ENCODE measurements at regions not wholly inside any gene's neighbourhood (a gene's known extent, or its start where the extent isn't known, plus 50 kb on each side); places are given as distances from the start of the nearest gene placed in this dataset.

GRCh38 chr6:163951326-163951725 lies 536.8 kb downstream of the QKI start:
- no peak for DNase-seq (ENCODE audit: low read depth)

GRCh38 chr6:163950159-163950558 lies 535.6 kb downstream of the QKI start:
- DNase-seq (ENCODE audit: low read depth) = no peak

- DNase-seq (ENCODE audit: low read depth) = no peak
Observed at GRCh38 chr6:163949431-163949830, 534.9 kb downstream of the QKI start.

- DNase-seq (ENCODE audit: low read depth) = no peak
Observed at GRCh38 chr6:163948250-163948649, 533.7 kb downstream of the QKI start.

GRCh38 chr6:163947276-163947675 lies 532.8 kb downstream of the QKI start:
- no peak for DNase-seq (ENCODE audit: low read depth)

GRCh38 chr6:163946437-163946836 lies 531.9 kb downstream of the QKI start:
- DNase-seq (ENCODE audit: low read depth) = no peak

- no peak for DNase-seq (ENCODE audit: low read depth)
Observed at GRCh38 chr6:163945808-163946207, 531.3 kb downstream of the QKI start.

- no peak for DNase-seq (ENCODE audit: low read depth)
Observed at GRCh38 chr6:163944897-163945296, 530.4 kb downstream of the QKI start.

- DNase-seq (ENCODE audit: low read depth) = no peak
Observed at GRCh38 chr6:163943607-163944385, 529.3 kb downstream of the QKI start.

GRCh38 chr6:163942790-163943189 lies 528.3 kb downstream of the QKI start:
- DNase-seq (ENCODE audit: low read depth) = no peak

- DNase-seq (ENCODE audit: low read depth) = no peak
Observed at GRCh38 chr6:163941624-163941976, 527.1 kb downstream of the QKI start.

GRCh38 chr6:163940705-163941623 lies 526.4 kb downstream of the QKI start:
- no peak for DNase-seq (ENCODE audit: low read depth)

GRCh38 chr6:163937071-163937470 lies 522.6 kb downstream of the QKI start:
- DNase-seq (ENCODE audit: low read depth) = no peak

- DNase-seq (ENCODE audit: low read depth) = no peak
Observed at GRCh38 chr6:163935158-163935762, 520.7 kb downstream of the QKI start.

- no peak for DNase-seq (ENCODE audit: low read depth)
Observed at GRCh38 chr6:163930012-163930411, 515.5 kb downstream of the QKI start.

- no peak for DNase-seq (ENCODE audit: low read depth)
Observed at GRCh38 chr6:163929538-163929937, 515.0 kb downstream of the QKI start.

GRCh38 chr6:163926642-163927041 lies 512.1 kb downstream of the QKI start:
- DNase-seq (ENCODE audit: low read depth) = peak; percentile 8

- no peak for DNase-seq (ENCODE audit: low read depth)
Observed at GRCh38 chr6:163925839-163926238, 511.3 kb downstream of the QKI start.

GRCh38 chr6:163923658-163924411 lies 509.3 kb downstream of the QKI start:
- DNase-seq (ENCODE audit: low read depth) = no peak

- no peak for DNase-seq (ENCODE audit: low read depth)
Observed at GRCh38 chr6:163922562-163922961, 508.0 kb downstream of the QKI start.

- DNase-seq (ENCODE audit: low read depth) = no peak
Observed at GRCh38 chr6:163919652-163920051, 505.1 kb downstream of the QKI start.

All from GM04503 (cell line).